T-helper 1 cell treated with Interleukin-12 subunit alpha and Interleukin-12 subunit beta and Interleukin-4 antibody, amounts not matched to agents 30 ng/mL and 1 ng/mL, for 36 hours (primary cell): ENCODE measurements at regions not wholly inside any gene's neighbourhood (a gene's known extent, or its start where the extent isn't known, plus 50 kb on each side); places are given as distances from the start of the nearest gene placed in this dataset.

Source experiments
- intact Hi-C: fragments of 100-400 bp; cut with micrococcal nuclease; formaldehyde crosslinking; loops from one replicate; pipeline ENCODE4 v1.15.1; 2024

DNA sequence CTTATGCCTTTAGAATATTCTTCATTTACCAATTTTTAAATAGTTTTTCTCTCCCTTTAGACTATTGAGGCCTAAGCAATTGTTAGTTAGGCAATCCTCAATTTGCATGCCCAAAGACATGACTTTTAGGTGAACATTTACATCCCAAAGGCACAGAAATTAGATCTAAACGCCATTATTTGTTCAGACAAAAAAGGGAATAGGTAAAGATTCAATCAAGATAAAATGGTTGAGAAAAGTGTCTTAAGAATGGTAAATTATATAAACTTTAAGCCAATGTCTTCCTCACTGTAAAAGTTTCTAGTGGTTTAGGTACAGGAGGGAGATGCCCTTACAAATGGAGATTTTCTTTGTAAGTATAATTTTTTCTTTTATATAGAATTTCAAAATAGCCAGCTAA lies 50.2 kb upstream of the MME start:
- intact Hi-C loops: no loop called here

DNA sequence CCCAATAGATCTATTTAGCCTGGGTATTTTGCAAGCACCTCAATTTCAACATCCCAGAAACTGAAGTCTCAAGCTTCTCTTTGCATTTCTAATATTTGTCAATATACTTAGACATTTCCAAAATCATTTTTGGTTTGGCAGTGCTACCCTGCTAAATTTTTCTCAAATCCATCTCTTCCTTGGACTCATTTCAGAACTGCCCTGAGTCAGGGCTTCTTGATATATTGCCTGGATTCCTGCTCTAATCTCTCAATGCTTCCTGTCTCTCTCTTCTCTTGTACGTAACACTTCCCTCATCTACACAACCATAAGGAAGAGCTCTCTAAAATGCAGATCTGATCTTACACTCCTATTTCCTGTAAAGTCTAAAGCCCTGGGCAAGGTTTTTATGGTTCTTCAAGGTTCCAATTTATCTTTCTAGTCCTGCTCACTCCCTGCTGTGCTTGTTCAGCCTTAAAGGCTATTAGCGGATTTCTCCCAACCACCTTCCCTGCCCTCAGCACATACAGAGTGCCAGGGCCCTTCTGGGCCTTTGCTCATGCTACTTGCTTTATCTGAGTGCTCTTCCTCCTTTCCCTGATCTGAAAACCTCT lies 53.0 kb upstream of the MME start:
- intact Hi-C loops: no loop called here

DNA sequence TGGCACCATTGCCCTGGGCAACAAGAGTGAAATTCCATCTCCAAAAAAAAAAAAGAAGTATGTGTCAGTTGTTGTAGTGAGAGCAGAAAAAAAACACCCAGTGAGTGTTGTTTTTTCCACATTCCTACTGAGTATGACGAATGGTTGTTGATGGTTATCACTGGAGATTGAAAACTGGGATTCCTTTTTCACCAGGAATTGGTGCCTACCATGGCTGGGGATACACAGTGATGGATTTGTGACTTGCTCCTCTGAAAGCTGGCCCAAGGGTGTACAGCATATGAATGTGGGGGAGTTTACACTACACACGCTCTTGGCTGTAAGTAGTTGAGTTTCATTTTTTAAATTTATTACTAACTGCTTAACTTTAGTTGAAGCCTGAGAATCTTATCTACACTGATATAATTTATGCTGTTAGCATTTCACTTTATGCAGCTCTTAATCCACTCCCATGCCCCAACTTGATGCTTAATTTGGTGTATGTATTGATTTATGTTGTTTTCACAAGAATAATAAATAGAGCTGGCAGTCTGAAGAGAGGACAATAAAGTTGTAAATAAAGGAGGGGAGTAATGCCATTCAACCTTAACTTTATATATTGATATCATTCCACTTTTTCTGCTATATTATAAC lies 56.0 kb upstream of the MME start:
- intact Hi-C loops: no loop called here

GRCh38 chr3:155022896-155023295 lies 57.2 kb upstream of the MME start:
- intact Hi-C loops: no loop called here

DNA sequence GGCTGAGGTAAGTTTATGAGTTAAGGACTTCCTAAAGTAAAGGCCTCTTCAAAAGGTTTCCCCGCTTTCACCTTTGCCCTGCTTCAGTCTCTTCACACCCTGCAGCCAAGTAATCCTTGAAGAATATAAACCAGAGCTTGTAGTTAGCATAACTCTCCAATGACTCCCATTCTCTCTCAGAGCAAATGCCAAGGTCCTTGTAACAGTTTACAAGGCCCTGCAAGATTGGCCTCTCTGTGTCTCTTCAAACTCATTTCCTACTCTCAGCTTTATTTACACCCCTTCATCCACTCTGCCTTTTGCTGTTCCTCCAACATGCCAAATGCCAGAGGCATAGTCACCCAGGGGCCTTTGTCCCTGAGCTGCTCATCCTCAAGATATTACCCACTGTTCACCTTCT lies 60.5 kb upstream of the MME start:
- intact Hi-C loops: no loop called here

- intact Hi-C loops: no loop called here
These were observed 61.3 kb upstream of the MME start for GRCh38 chr3:155018621-155019330.

- intact Hi-C loops: no loop called here
These were observed 64.2 kb upstream of the MME start for GRCh38 chr3:155015776-155016436.

DNA sequence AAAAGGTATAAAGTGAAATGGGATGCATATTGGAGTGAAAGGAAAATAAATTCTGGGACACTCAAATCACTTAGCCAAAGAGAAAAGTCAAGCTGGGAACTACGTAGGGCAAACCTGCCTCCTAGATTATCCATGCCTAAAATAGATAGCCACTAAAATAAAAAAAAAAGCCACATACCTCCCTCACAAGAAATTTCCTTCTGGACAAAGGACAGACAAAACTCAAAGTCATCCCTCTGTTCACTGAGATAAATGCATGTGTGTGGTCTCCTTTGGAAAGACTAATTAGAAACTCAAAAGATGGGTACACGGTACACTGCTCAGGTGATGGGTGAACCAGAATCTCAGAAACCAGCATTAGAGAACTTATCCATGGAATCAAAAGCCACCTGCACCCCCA lies 65.2 kb upstream of the MME start:
- intact Hi-C loops: no loop called here

DNA sequence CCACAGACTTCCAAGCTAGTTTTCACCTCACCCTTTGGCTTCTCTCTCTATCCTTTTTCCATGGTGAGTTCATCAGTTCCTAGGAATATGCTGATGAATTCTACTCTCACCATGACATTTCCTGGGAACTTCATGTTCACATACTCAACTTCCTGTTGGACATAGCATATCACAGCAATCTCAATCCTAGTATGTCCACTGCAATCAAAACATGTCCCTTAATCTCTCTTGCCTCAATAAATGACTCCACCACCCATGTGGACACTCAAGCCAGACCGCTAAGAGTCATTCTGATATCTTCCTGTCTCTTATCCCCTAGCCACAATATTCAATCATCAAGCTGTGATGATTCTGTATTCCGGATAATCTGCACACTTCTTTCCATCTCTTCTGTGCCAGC lies 66.7 kb upstream of the MME start:
- intact Hi-C loops: no loop called here

- intact Hi-C loops: no loop called here
These were observed 67.5 kb upstream of the MME start for GRCh38 chr3:155012584-155012983.

DNA sequence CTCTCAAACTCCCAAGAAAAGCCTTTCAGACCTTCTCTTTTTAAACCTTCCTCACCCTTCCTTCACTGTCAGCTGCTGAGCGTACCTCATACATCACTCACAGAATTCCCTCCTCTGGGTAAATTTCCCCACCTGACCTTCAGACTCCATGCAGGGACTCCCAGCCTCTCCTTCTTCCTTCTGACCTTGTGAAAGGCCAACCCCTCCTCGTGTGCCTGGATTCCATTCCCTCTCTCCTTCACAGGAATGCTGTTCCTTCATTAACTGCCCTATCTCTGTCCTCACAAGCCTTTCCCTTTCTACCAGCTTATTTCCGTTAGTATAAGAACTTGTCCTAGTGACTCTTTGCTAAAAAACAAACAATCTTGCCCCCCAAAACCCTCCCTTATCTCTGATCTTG lies 69.7 kb upstream of the MME start:
- intact Hi-C loops: no loop called here

DNA sequence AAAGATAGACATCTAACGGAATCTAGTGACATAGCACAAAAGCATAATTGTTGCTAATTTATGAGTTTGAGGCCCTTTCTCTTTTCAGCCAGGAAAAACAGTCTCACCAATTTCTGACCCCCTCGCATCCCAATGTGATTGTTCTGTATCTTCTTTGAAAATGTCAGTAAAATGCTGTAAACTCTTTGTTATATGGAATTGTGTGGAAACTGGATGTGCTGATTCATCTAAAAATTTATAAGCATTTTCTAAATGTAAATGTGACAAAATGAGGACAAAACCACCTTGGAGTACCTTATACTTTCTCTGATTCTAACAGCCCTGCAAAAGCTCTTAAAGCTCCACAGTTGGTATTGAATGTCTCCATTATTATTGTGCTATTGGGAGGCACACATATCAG lies 70.9 kb upstream of the MME start:
- intact Hi-C loops: no loop called here

DNA sequence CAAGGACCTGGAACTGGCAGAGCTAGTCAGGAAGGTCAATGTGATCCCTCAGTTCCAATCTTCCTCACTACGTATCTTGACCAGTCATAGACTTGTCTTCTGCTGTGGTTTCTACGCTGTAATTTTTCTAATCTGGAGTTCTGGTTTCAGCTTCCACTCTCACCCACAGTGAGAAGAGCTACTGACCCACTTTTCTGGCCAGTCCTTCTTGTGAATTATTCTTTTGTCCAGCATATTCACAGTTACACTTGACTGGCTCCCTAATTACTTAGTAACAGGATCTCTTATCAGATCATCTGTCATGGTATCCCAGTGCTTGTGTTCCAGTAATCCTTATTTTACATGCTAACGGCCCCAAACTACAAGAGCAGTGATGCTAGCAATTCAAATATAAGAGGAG lies 72.4 kb upstream of the MME start:
- intact Hi-C loops: no loop called here

DNA sequence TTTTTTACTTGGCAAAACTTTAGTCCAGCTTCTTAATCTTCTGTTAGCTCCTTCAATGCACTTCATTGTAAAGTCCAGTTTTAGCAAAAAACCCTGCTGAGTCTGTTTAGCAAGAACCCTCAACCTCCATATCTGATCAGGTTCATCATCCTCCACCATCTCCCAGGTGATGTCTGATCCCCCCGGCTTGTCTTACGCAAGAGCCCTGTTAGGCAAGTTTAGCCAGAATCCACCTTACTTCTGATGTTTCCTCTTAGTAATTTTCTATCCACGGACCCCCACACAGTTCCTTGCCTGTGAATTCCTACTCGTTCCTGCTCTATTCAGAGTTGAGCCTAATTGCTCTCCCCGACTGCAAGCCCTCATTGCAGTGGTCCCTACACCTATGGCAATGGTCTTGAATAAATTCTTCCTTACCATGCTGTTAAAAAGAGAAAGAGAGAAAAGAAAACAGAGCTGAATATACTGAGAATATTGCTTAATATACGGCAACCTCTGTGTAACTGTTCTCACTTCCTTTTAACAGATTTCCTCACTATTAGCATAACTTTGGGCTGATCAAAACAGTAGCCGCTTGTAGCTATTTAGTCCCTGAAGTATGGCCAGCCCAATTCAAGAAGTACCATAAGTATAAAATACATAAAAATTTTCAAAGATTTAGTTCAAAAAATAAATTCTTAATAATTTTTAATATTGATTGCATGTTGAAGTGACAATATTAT lies 78.7 kb upstream of the MME start:
- intact Hi-C loops: no loop called here

DNA sequence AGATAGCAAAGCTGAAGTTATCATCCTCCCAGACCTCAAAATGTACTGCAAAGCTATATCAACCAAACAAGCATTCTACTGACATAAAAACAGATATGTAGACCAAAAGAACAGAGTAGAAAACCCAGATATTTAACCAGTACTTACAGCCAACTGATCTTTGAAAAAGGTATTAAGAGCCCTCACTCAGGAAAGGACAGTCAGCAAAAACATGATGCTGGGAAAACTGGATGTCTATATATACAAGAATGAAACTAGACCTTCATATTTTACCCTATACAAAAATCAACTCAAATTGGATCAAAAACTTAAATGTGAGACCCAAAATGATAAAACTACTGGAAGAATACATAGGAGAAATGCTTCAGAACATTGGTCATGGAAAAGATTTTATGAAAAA lies 87.5 kb upstream of the MME start:
- intact Hi-C loops: no loop called here

- intact Hi-C loops: no loop called here
These were observed 89.6 kb upstream of the MME start for GRCh38 chr3:154990543-154990942.

DNA sequence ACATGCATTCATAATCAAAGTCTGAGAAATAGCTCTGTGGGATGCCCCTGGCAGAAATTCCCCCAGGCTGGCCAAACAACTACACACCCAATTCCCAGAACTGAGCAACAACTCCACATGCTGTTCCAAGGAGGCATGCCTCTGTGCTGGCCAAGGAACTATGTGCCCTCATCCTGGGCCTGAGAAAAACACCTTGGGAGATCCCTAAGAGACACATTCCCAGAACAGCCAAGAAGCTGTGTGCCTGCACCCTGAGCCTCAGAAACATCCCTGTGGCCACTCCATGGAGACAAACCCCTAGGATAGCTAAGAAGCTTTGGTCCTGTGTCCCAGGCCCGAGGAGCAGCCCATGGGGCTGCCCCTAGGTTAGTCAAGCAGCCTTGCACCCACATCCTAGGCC lies 92.3 kb upstream of the MME start:
- intact Hi-C loops: no loop called here

DNA sequence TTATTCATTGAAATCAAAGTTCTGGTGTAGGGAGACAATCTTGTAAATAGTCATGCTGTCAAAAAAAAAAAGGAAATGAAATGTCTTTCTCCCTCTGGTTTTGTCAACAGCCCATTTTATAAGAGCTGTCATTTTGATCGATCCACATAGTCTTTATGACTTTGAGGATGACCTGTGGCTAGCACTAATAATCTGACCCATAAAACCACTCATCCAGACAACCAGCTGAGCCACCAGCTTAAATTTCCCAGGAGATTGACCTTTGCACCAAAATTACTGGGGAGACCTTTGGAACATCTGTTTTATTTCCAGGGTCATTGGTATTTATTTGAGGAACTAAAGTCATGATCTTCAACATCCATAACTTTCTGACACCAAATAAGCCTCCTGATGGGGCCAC lies 98.5 kb upstream of the MME start:
- intact Hi-C loops: no loop called here

GRCh38 chr3:154981201-154981600 lies 98.9 kb upstream of the MME start:
- intact Hi-C loops: no loop called here

- intact Hi-C loops: no loop called here
These were observed 100.8 kb upstream of the MME start for GRCh38 chr3:154979331-154979730.

DNA sequence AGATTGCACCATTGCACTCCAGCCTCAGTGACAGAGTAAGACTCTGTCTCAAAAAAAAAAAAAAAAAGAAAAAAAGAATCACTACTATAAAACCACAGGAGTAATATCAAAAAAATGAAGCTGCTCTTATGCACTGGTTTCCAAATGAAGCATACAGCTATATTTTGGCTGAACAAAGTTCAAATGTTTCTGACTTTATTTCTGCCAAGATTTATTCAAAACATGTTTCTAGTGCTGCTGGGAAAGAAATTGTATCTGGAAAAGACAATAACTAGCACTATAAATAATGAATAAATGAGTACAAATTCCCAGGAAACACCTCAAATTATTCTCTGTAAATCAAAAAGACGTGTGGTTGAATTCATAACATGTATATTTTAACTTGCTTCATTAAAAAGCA lies 102.5 kb upstream of the MME start:
- intact Hi-C loops: no loop called here
